K562 (cell line): ENCODE measurements at regions not wholly inside any gene's neighbourhood (a gene's known extent, or its start where the extent isn't known, plus 50 kb on each side); places are given as distances from the start of the nearest gene placed in this dataset.

Experiments
- ATAC-seq: fragments of 200-7000 bp; cut with Tn5 transposase; 3 replicates; pipeline ENCODE4 v1.9.1; 2020; ENCODE audit warnings: moderate library complexity
- BruUV-seq: library from RNA; stranded (reverse); fragments of 400-500 nt; replicated peaks from 2 replicates; lab custom pipeline; 2021; lab: Mats Ljungman, UMichigan
- CTCF ChIA-PET: fragments of 300-600 bp; formaldehyde crosslinking; extraction: SDS; loops from one replicate; lab custom pipeline; 2021; ENCODE audit warnings: low intra/inter-chr PET ratio; lab: Yijun Ruan, JAX
- POLR2A ChIA-PET: fragments of 300-600, 350-650 bp; sonication (Branson Sonifier 250); formaldehyde crosslinking; extraction: SDS; loops from one replicate; lab custom pipeline; 2021; ENCODE audit warnings: antibody characterized with exemption, inconsistent platforms; lab: Yijun Ruan, JAX
- DNase-seq, 4 experiments: peaks; one replicate each; pipeline versions ENCODE4 v3.0.0 to v3.0.0-alpha.2; 2011 to 2018; ENCODE audit warnings: low spot score in 3 of 4, mixed read lengths in 3 of 4; ENCODE audit errors: extremely low read depth in 1 of 4
- FAIRE-seq: peaks from 2 replicates; lab custom pipeline; 2011; peaks lifted over from hg19 to GRCh38; lab: Jason Lieb, UNC
- H2AFZ ChIP-seq: 2 replicates; pipeline ENCODE4 v1.6.0; 2011; ENCODE audit warnings: low read depth, low read length, control low read depth, inconsistent platforms
- H3K27ac ChIP-seq: fragments of 200-600 bp; 3 replicates; pipeline ENCODE4 v1.8.0; 2011; ENCODE audit warnings: low read depth, mild to moderate bottlenecking, control low read depth, inconsistent platforms, low read length, moderate library complexity, mixed read lengths; ENCODE audit errors: extremely low read depth
- H3K27me3 ChIP-seq, 2 experiments: fragments of 300-600 bp in 1 of 2; 2 replicates in 1 of 2; 3 replicates in 1 of 2; pipeline versions ENCODE4 v1.6.0 to v1.8.0; 2011; ENCODE audit warnings: inconsistent platforms in 2 of 2, low read length in 2 of 2, mild to moderate bottlenecking in 1 of 2, mixed read lengths in 1 of 2, moderate library complexity in 1 of 2; ENCODE audit not compliant: control insufficient read depth in 2 of 2, insufficient read depth in 2 of 2
- H3K36me3 ChIP-seq: fragments of 300-600 bp; 3 replicates; pipeline ENCODE4 v1.8.0; 2011; ENCODE audit warnings: mild to moderate bottlenecking, low read length, inconsistent platforms; ENCODE audit not compliant: control insufficient read depth, insufficient read depth
- H3K4me1 ChIP-seq, 2 experiments: fragments of 200-600 bp in 1 of 2; replicated peaks in 1 of 2; 2 replicates in 1 of 2; 3 replicates in 1 of 2; pipeline versions ENCODE4 v1.5.1 to v1.8.0; 2011; ENCODE audit warnings: inconsistent platforms in 2 of 2, low read length in 2 of 2, mild to moderate bottlenecking in 1 of 2, mixed read lengths in 1 of 2, moderate library complexity in 1 of 2; ENCODE audit not compliant: control insufficient read depth in 2 of 2, insufficient read depth in 2 of 2
- H3K4me2 ChIP-seq: 2 replicates; pipeline ENCODE4 v1.6.1; 2011; ENCODE audit warnings: low read length, control low read depth, inconsistent platforms, mixed read lengths; ENCODE audit not compliant: insufficient read depth
- H3K4me3 ChIP-seq: fragments of 200-600 bp; sonication (generic), shearing (Covaris generic); 2 replicates; pipeline ENCODE4 v1.5.1; 2016; ENCODE audit warnings: control low read depth, inconsistent platforms
- H3K79me2 ChIP-seq: fragments of 200-600 bp; 3 replicates; pipeline ENCODE4 v1.8.0; 2011; ENCODE audit warnings: low read length, inconsistent platforms; ENCODE audit not compliant: control insufficient read depth, insufficient read depth
- H3K9ac ChIP-seq, 2 experiments: 2 replicates each; pipeline versions ENCODE4 v1.6.0 to v1.6.1; 2011; ENCODE audit warnings: low read depth in 2 of 2, low read length in 2 of 2, control low read depth in 1 of 2, inconsistent platforms in 1 of 2, mild to moderate bottlenecking in 1 of 2, mixed read lengths in 1 of 2; ENCODE audit not compliant: insufficient read depth in 1 of 2
- H3K9me1 ChIP-seq: one replicate; pipeline ENCODE4 v1.6.0; 2011; ENCODE audit warnings: inconsistent platforms, mild to moderate bottlenecking, low read length, moderate library complexity; ENCODE audit not compliant: control insufficient read depth, insufficient read depth
- H3K9me3 ChIP-seq: replicated peaks from 2 replicates; pipeline ENCODE4 v1.5.1; 2011; ENCODE audit warnings: low read depth, low read length, inconsistent platforms; ENCODE audit not compliant: control insufficient read depth, insufficient read depth
- H4K20me1 ChIP-seq: replicated peaks from 2 replicates; pipeline ENCODE4 v1.6.1; 2011; ENCODE audit warnings: low read length, inconsistent platforms, mixed read lengths; ENCODE audit not compliant: control insufficient read depth, insufficient read depth
- C11orf30 ChIP-seq: fragments of 450-650 bp; IDR thresholded peaks from 2 replicates; pipeline ENCODE4 v1.6.1; 2016; ENCODE audit warnings: low read depth, mild to moderate bottlenecking
- HMG20B ChIP-seq: fragments of 250-450 bp; sonication (Bioruptor Pico); IDR thresholded peaks from 2 replicates; pipeline ENCODE4 v1.5.0; 2021; ENCODE audit warnings: mild to moderate bottlenecking
- KLF16 ChIP-seq: IDR thresholded peaks from 2 replicates; pipeline ENCODE4 v1.6.1; 2016; ENCODE audit warnings: antibody characterized with exemption
- MAFF ChIP-seq: IDR thresholded peaks from 2 replicates; pipeline ENCODE4 v1.6.1; 2012; ENCODE audit warnings: low read length, improper control_type of control experiment
- MAFG ChIP-seq: fragments of 450-650 bp; conservative IDR thresholded peaks from 2 replicates; pipeline ENCODE4 v1.6.1; 2016; ENCODE audit warnings: missing genetic modification characterization, missing compliant biosample characterization
- MAFK ChIP-seq: IDR thresholded peaks from 2 replicates; pipeline ENCODE4 v1.6.1; 2011; ENCODE audit warnings: low read length, improper control_type of control experiment
- MCM7 ChIP-seq, 2 experiments: fragments of 450-650 bp; IDR thresholded peaks; 2 replicates each; pipeline ENCODE4 v1.6.1; 2016 to 2018
- NONO ChIP-seq, 2 experiments: fragments of 200-400 bp in 1 of 2; fragments of 450-650 bp in 1 of 2; formaldehyde crosslinking in 1 of 2; IDR thresholded peaks; 2 replicates each; pipeline ENCODE4 v1.6.1; 2017; ENCODE audit warnings: low read depth in 2 of 2, mild to moderate bottlenecking in 2 of 2, moderate library complexity in 2 of 2, low read length in 1 of 2
- STAT5B ChIP-seq: fragments of 250-450 bp; sonication (Bioruptor Pico); IDR thresholded peaks from 2 replicates; pipeline ENCODE4 v1.8.0; 2021; ENCODE audit warnings: mild to moderate bottlenecking, inconsistent platforms
- ZNF3 ChIP-seq: fragments of 250-450 bp; sonication (Bioruptor Pico); IDR thresholded peaks from 2 replicates; pipeline ENCODE4 v1.5.0; 2021; ENCODE audit warnings: mild to moderate bottlenecking, moderate library complexity
- ZNF316 ChIP-seq: fragments of 450-650 bp; IDR thresholded peaks from 2 replicates; pipeline ENCODE4 v1.6.1; 2016
- ZNF384 ChIP-seq: IDR thresholded peaks from 2 replicates; pipeline ENCODE4 v1.6.1; 2012; ENCODE audit warnings: low read depth, low read length, improper control_type of control experiment
- ZNF696 ChIP-seq: fragments of 250-450 bp; sonication (Bioruptor Pico); conservative IDR thresholded peaks from 2 replicates; pipeline ENCODE4 v1.4.0; 2020; ENCODE audit warnings: mild to moderate bottlenecking, moderate library complexity
- WGBS: fragments of 100-300 bp; shearing (Covaris generic); methylation state at CpG from one replicate; pipeline ENCODE4 v1.1.6; 2016; ENCODE audit warnings: low coverage, mixed read lengths; ENCODE audit not compliant: insufficient coverage; ENCODE audit errors: missing lambda C conversion rate; 5-methylcytosine and 5-hydroxymethylcytosine counted together
- in situ Hi-C: fragments of 300-500 bp; cut with MboI; formaldehyde crosslinking; loops from 4 replicates; pipeline ENCODE4 v1.15.0; 2018; ENCODE audit warnings: inconsistent platforms, mixed read lengths
- intact Hi-C: fragments of 100-400 bp; cut with micrococcal nuclease; formaldehyde crosslinking; loops from 2 replicates; pipeline ENCODE4 v1.14.2; 2022

DNA sequence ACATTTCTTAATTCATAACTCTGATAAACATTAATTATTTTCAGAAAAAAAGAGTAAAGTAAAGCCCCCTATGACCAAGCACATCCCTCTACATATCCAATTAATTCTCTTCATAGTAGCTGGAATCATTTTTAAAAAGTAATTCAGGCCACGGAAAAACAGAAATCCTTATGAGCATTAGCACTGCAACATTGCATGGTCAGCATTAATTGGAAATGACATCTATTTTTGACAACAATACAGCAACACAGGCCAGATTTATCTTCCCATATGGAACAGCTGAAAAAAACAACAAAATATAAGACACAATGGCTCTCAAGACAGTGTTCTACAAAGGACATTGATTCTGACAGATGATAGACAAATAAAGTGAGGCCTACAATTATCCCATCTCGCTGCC is 236.6 kb downstream of the TMA16 start:
- no peaks in the 10 kb centered on the region; the same call in 1 of the 2 replicates for H3K9me3 ChIP-seq
- in situ Hi-C loops = no loop called here
- CTCF ChIA-PET = no interaction called here
- no peak for DNase-seq
- ATAC-seq = no peak
- H4K20me1 ChIP-seq = no peaks in the 10 kb centered on the region
- no peaks in the 10 kb centered on the region for H3K9me1 ChIP-seq
- H3K4me1 ChIP-seq = no peaks in the 10 kb centered on the region
- no peak overlapping the region for H3K4me3 ChIP-seq
- H3K27me3 ChIP-seq = no peaks in the 10 kb centered on the region
- WGBS = 0% methylated on average over 2 of the region's 2 CpGs
- H3K9ac ChIP-seq = no peak overlapping the region
- no TSS peak for BruUV-seq
- POLR2A ChIA-PET = no interaction called here
- peak; percentile 52 for TF ChIP-seq ZNF316
- TF ChIP-seq MAFK = peak; percentile 56; the same call in 1 of the 2 replicates
- TF ChIP-seq KLF16 = no peak
- TF ChIP-seq MAFF = peak; percentile 39; the same call in 1 of the 2 replicates
- peak; percentile 27; the same call in 1 of the 2 replicates for TF ChIP-seq MAFG (tag)
- peak; percentile 21; the same call in 1 of the 2 replicates for TF ChIP-seq C11orf30
- H2AFZ ChIP-seq = no peak overlapping the region
- FAIRE-seq = no peak
- no peak overlapping the region for H3K27ac ChIP-seq
- intact Hi-C loops = no loop called here
- no peaks in the 10 kb centered on the region for H3K36me3 ChIP-seq
- no peaks in the 10 kb centered on the region for H3K79me2 ChIP-seq
- H3K4me2 ChIP-seq = no peak overlapping the region

DNA sequence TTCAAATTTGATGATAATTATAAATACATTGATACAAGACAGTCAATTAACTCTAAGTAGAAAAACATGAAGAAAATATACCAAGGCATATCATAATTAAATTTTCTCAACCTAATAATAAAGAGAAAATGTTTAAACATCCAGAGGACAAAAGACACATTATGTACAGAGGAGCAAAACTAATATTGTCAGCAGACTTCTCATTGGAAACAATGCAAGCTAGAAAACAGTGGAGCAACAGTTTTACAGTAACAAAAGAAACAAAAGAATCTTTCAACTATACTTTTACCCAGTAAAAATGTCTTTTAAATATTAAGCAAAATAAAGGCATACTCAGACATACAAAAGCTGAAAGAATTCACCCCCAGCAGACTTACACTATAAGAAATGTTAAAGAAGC is 238.0 kb downstream of the TMA16 start:
- H3K36me3 ChIP-seq = no peaks in the 10 kb centered on the region
- intact Hi-C loops = no loop called here
- TF ChIP-seq ZNF384 (no peak), STAT5B (CRISPR knock-in tag) (no peak), ZNF696 (CRISPR knock-in tag) (no peak), NONO (IDR thresholded peaks at IDR 0.05; ENCODE audit: low read depth in 2 of 2, low read length in 1 of 2) (no peak), HMG20B (no peak), MCM7 (IDR thresholded peaks at IDR 0.05) (no peak), ZNF3 (CRISPR knock-in tag) (no peak)
- TF ChIP-seq, all 486 proteins: peak for 0

More for the DNA sequence above, 238.0 kb downstream of the TMA16 start:
- H3K4me3 ChIP-seq = no peak overlapping the region
- FAIRE-seq (no peak), DNase-seq (no peak), ATAC-seq (no peak)
- H3K4me2 ChIP-seq = no peak overlapping the region
- H3K27ac ChIP-seq = no peak overlapping the region
- H3K9me1 ChIP-seq = no peaks in the 10 kb centered on the region
- no peaks in the 10 kb centered on the region for H3K4me1 ChIP-seq
- in situ Hi-C loops = no loop called here
- H3K27me3 ChIP-seq = no peaks in the 10 kb centered on the region
- H4K20me1 ChIP-seq = no peaks in the 10 kb centered on the region
- H2AFZ ChIP-seq = no peak overlapping the region
- BruUV-seq = no TSS peak
- no peaks in the 10 kb centered on the region; the same call in 1 of the 2 replicates for H3K9me3 ChIP-seq
- ChIA-PET POLR2A (no interaction called here), CTCF (no interaction called here)
- H3K79me2 ChIP-seq = no peaks in the 10 kb centered on the region
- H3K9ac ChIP-seq = no peak overlapping the region
